ENCODE measurements at regions not wholly inside any gene's neighbourhood (a gene's known extent, or its start where the extent isn't known, plus 50 kb on each side); places are given as distances from the start of the nearest gene placed in this dataset.

DNA sequence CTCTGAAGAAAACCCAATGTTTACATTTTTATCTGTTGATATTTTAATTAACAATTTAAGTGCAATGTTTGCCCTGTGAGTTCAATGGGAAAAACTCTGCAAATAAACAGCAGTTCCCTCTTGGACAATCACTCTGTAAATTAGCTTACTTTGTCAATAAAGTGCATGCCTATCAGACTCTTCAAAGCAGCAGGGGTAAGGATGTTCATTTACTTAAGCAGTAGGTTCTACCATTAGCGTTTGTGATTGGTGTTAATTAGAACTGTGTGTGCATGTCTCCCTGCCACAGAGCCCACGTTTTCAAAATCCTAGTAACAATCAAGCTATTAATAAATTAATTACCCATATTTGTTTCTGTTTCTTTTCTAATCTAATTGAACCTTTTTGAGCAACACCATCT lies 1921.6 kb upstream of the WWC1 start:
- DNase-seq, result no peak
- Mint-ChIP-seq H3K27ac (no peak overlapping the region), H3K36me3 (ENCODE audit: insufficient read depth) (no peaks in the 10 kb centered on the region), H3K4me3 (no peak overlapping the region), H3K9me3 (peaks cover 0 to 1% of the 10 kb centered on the region in 2 donors), H3K27me3 (no peaks in the 10 kb centered on the region), H3K4me1 (ENCODE audit: low read depth in 2 of 2) (no peaks in the 10 kb centered on the region)
- no peak for ATAC-seq (replicated peaks)

DNA sequence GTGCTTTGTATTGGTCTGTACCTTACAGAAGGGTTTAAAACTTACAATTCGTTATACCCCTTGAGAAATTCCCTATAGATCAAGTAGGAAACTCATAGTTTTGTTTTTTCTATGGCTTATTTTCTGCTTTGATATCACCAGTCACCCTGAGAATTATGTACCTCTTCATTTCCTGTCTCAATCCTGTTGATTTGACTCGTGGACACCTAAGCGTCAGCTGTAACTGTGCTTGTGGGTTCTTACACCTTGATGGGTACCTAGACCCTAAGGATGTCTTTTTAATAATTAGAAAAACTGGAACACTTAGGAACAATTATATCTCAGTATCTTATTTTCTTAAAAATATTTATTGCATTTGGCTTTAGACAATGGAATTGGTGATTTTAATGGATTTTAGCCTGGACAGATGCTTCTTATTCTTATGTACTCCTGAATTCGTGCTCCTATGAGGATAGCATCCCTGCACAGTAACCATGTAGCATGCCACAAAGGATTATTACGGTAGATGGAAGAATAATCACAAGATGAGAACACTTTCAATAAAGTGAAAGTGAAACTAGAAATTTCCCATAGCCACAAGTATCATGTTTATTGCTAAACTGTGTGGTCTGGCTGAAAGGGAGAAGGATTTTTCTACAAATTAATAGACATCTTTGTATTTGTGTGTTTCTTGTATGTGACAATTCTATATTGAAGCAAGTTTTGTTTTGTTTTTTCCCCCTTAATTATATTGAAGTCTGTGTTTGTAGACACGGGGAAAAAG lies 1920.3 kb upstream of the WWC1 start:
- Mint-ChIP-seq H3K9me3 (peaks cover 0 to 1% of the 10 kb centered on the region in 2 donors), H3K4me3 (peak overlapping the region; percentile 37 to 38), H3K27ac (no peak overlapping the region), H3K36me3 (ENCODE audit: insufficient read depth) (no peaks in the 10 kb centered on the region), H3K4me1 (ENCODE audit: low read depth in 2 of 2) (no peaks in the 10 kb centered on the region), H3K27me3 (no peaks in the 10 kb centered on the region)
- ATAC-seq (replicated peaks) (no peak), DNase-seq (no peak)

DNA sequence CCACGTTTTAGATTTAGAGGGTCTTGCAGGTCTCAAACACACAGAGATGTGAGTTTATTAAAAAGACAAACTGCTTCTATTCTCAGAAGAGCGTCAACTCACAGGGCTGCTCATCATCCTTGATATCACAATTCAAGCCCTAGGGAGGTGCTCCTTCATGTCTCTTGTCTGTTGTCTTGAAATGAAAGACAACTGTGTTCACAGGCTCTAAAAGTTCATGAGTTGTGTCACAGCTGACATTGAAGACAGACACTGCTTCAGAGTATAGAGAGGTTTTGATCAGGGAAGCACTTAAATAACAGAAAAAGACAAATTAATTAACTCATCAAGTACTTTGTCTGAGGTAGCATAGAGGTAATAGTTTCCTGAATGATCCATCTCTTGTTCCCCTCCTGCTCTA lies 1917.6 kb upstream of the WWC1 start:
- Mint-ChIP-seq H3K4me3 (no peak overlapping the region), H3K27me3 (no peaks in the 10 kb centered on the region), H3K36me3 (ENCODE audit: insufficient read depth) (no peaks in the 10 kb centered on the region), H3K4me1 (ENCODE audit: low read depth in 2 of 2) (no peaks in the 10 kb centered on the region), H3K9me3 (peaks cover 2 to 6% of the 10 kb centered on the region in 2 donors), H3K27ac (no peak overlapping the region)
- ATAC-seq (replicated peaks) (no peak), DNase-seq (no peak)

DNA sequence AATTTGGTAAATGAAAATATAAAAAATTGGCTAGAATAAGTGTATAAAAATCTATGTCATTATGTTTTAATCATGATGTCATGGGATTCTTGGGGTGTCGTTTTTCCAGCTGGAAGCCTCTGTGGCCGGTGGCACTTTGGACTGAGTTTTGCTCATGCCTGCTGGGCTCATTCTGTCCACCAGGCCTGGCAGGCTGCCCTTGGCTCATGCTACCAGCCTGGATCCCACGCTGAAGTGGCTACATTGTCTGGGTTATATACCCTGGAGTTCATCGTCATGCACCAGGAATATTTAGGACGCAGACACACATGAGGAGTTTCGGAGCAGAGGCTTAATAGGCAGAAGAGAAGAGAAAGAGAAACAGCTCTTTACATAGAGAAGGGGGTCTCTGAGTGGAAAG lies 1913.7 kb upstream of the WWC1 start:
- peaks cover 7 to 16% of the 10 kb centered on the region in 2 donors for H3K9me3 Mint-ChIP-seq
- ATAC-seq (replicated peaks), result no peak
- no peaks in the 10 kb centered on the region for H3K4me1 Mint-ChIP-seq (ENCODE audit: low read depth in 2 of 2)
- no peaks in the 10 kb centered on the region for H3K36me3 Mint-ChIP-seq (ENCODE audit: insufficient read depth)
- no peaks in the 10 kb centered on the region for H3K27me3 Mint-ChIP-seq
- DNase-seq, result no peak
- H3K27ac Mint-ChIP-seq, result no peak overlapping the region
- no peak overlapping the region for H3K4me3 Mint-ChIP-seq

GRCh38 chr5:166379517-166379916 lies 1911.9 kb upstream of the WWC1 start:
- no peaks in the 10 kb centered on the region for H3K4me1 Mint-ChIP-seq (ENCODE audit: low read depth in 2 of 2)
- peaks cover 7 to 16% of the 10 kb centered on the region in 2 donors for H3K9me3 Mint-ChIP-seq
- H3K27me3 Mint-ChIP-seq, result no peaks in the 10 kb centered on the region
- ATAC-seq (replicated peaks), result no peak
- no peak overlapping the region for H3K4me3 Mint-ChIP-seq
- no peak for DNase-seq
- no peaks in the 10 kb centered on the region for H3K36me3 Mint-ChIP-seq (ENCODE audit: insufficient read depth)
- no peak overlapping the region for H3K27ac Mint-ChIP-seq

DNA sequence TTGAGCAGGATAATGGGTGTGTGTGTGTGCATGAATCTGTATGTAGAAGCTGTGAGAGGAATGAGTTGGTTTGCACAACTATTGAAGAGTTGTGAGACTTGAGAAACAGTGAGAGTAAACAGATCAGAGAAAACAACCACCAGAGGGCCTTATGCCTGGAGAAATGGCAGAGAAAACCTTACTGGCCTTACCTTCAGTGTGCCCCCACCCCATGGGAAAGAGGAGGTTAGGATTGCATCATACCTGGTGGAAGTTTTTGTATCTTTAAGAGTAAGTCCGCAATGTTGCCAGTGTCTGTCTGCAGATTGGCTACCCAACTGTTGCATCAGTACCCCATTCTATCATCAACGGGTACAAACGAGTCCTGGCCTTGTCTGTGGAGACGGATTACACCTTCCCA lies 1909.4 kb upstream of the WWC1 start:
- DNase-seq (no peak), ATAC-seq (replicated peaks) (no peak)
- H3K9me3 Mint-ChIP-seq, result peaks cover 5 to 22% of the 10 kb centered on the region in 2 donors
- no peaks in the 10 kb centered on the region for H3K36me3 Mint-ChIP-seq (ENCODE audit: insufficient read depth)
- H3K27me3 Mint-ChIP-seq, result no peaks in the 10 kb centered on the region
- H3K4me3 Mint-ChIP-seq, result no peak overlapping the region
- no peaks in the 10 kb centered on the region for H3K4me1 Mint-ChIP-seq (ENCODE audit: low read depth in 2 of 2)
- H3K27ac Mint-ChIP-seq, result no peak overlapping the region

- H3K9me3 Mint-ChIP-seq, result peaks cover 3 to 33% of the 10 kb centered on the region in 2 donors
- no peak overlapping the region for H3K4me3 Mint-ChIP-seq
- no peaks in the 10 kb centered on the region for H3K4me1 Mint-ChIP-seq (ENCODE audit: low read depth in 2 of 2)
- no peaks in the 10 kb centered on the region for H3K36me3 Mint-ChIP-seq (ENCODE audit: insufficient read depth)
- no peak for ATAC-seq (replicated peaks)
- H3K27ac Mint-ChIP-seq, result no peak overlapping the region
- H3K27me3 Mint-ChIP-seq, result no peaks in the 10 kb centered on the region
- DNase-seq, result no peak
These were observed 1893.3 kb upstream of the WWC1 start for GRCh38 chr5:166398131-166398530.

- H3K4me1 Mint-ChIP-seq (ENCODE audit: low read depth in 2 of 2), result no peaks in the 10 kb centered on the region
- ATAC-seq (replicated peaks), result no peak
These were observed 1891.7 kb upstream of the WWC1 start for GRCh38 chr5:166399781-166400180.

DNA sequence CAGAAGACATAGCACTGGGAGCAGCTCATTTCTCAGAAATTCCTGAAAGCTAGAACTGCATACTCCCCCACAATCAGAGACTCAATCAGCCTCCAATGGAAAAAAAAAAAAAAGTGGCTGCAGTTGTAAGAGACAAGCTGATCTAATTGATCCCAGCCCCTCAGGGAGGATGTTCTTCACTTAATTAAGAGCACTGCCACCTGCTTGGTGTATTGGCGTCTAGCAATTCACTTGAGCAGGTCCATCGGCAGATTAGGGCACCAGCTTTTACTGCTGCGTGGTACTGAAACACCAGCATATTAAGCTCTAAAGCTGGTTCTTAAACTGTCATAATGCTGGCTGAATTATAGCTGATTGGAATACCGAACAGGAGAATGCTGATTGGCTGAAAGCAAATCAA lies 1890.1 kb upstream of the WWC1 start:
- ATAC-seq (replicated peaks) (no peak), DNase-seq (no peak)
- H3K27me3 Mint-ChIP-seq, result no peaks in the 10 kb centered on the region
- H3K4me1 Mint-ChIP-seq (ENCODE audit: low read depth in 2 of 2), result no peaks in the 10 kb centered on the region
- H3K36me3 Mint-ChIP-seq (ENCODE audit: insufficient read depth), result peaks cover 2% of the 10 kb centered on the region
- no peak overlapping the region for H3K27ac Mint-ChIP-seq
- no peak overlapping the region for H3K4me3 Mint-ChIP-seq
- peaks cover 8 to 16% of the 10 kb centered on the region in 2 donors for H3K9me3 Mint-ChIP-seq

More at GRCh38 chr5:166399781-166400180, 1891.7 kb upstream of the WWC1 start:
- peaks cover 7 to 28% of the 10 kb centered on the region in 2 donors for H3K9me3 Mint-ChIP-seq
- H3K4me3 Mint-ChIP-seq, result no peak overlapping the region
- H3K27ac Mint-ChIP-seq, result no peak overlapping the region
- DNase-seq, result no peak
- peaks cover 2% of the 10 kb centered on the region for H3K36me3 Mint-ChIP-seq (ENCODE audit: insufficient read depth)
- H3K27me3 Mint-ChIP-seq, result no peaks in the 10 kb centered on the region

DNA sequence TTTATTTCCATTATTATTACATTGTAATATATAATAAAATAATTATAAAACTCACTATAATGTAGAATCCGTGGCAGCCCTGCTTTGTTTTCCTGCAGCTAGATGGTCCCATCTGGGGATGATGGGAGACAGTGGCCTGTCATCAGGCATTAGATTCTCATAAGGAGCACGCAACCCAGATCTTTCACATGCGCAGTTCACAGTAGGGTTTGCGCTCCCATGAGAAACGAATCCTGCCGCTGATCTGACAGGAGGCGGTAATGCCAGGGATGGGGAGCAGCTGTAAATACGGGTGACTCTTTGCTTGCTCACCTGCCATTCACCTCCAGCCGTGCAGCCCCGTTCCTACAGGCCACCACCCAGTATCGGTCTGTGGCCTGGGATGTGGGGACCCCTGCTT lies 1879.3 kb upstream of the WWC1 start:
- ATAC-seq (replicated peaks) (no peak), DNase-seq (no peak)
- no peaks in the 10 kb centered on the region for H3K36me3 Mint-ChIP-seq (ENCODE audit: insufficient read depth)
- H3K9me3 Mint-ChIP-seq, result peaks cover 5 to 7% of the 10 kb centered on the region in 2 donors
- H3K27ac Mint-ChIP-seq, result no peak overlapping the region
- no peaks in the 10 kb centered on the region for H3K4me1 Mint-ChIP-seq (ENCODE audit: low read depth in 2 of 2)
- H3K27me3 Mint-ChIP-seq, result no peaks in the 10 kb centered on the region
- no peak overlapping the region for H3K4me3 Mint-ChIP-seq

- no peaks in the 10 kb centered on the region for H3K27me3 Mint-ChIP-seq
- no peak for DNase-seq
- peaks cover 15 to 17% of the 10 kb centered on the region in 2 donors for H3K9me3 Mint-ChIP-seq
- H3K27ac Mint-ChIP-seq, result no peak overlapping the region
- ATAC-seq (replicated peaks), result no peak
- no peak overlapping the region for H3K4me3 Mint-ChIP-seq
- H3K4me1 Mint-ChIP-seq (ENCODE audit: low read depth in 2 of 2), result no peaks in the 10 kb centered on the region
- H3K36me3 Mint-ChIP-seq (ENCODE audit: insufficient read depth), result no peaks in the 10 kb centered on the region
These were observed 1864.2 kb upstream of the WWC1 start for GRCh38 chr5:166427211-166427610.

DNA sequence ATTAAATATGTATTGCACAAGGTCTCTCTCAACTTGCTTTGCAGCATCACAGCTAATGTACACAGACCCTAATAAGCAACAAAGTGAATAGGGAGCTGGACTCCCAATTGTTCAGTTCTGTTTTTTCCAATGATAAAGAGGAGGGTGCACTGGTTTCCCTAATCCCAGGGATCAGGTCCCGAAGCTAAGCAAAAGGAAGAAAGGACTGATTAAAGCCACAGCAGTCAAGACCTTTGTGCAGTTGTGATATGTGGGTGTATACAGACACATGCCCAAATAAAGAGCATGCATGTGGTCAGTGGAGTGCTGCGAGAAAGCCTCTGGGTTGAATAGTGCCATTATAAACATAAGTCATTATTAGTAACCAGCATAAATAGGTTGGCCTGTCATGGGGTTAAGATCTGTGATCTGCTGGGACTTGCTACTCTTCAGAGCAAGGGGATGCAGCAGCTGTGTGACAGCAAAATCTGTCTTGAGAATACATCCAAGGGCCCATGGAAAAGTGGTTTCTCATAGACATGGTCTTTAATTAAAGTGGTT lies 1863.1 kb upstream of the WWC1 start:
- Mint-ChIP-seq H3K27me3 (no peaks in the 10 kb centered on the region), H3K27ac (no peak overlapping the region), H3K9me3 (peaks cover 19% of the 10 kb centered on the region in 2 donors), H3K36me3 (ENCODE audit: insufficient read depth) (no peaks in the 10 kb centered on the region), H3K4me1 (ENCODE audit: low read depth in 2 of 2) (no peaks in the 10 kb centered on the region), H3K4me3 (no peak overlapping the region)
- no peak for ATAC-seq (replicated peaks)
- DNase-seq, result no peak

- peaks cover 20 to 27% of the 10 kb centered on the region in 2 donors for H3K9me3 Mint-ChIP-seq
- no peaks in the 10 kb centered on the region for H3K4me1 Mint-ChIP-seq (ENCODE audit: low read depth in 2 of 2)
- H3K27ac Mint-ChIP-seq, result no peak overlapping the region
- no peak overlapping the region for H3K4me3 Mint-ChIP-seq
- H3K36me3 Mint-ChIP-seq (ENCODE audit: insufficient read depth), result no peaks in the 10 kb centered on the region
- ATAC-seq (replicated peaks) (no peak), DNase-seq (no peak)
- no peaks in the 10 kb centered on the region for H3K27me3 Mint-ChIP-seq
These were observed 1860.7 kb upstream of the WWC1 start for GRCh38 chr5:166430491-166431319.

DNA sequence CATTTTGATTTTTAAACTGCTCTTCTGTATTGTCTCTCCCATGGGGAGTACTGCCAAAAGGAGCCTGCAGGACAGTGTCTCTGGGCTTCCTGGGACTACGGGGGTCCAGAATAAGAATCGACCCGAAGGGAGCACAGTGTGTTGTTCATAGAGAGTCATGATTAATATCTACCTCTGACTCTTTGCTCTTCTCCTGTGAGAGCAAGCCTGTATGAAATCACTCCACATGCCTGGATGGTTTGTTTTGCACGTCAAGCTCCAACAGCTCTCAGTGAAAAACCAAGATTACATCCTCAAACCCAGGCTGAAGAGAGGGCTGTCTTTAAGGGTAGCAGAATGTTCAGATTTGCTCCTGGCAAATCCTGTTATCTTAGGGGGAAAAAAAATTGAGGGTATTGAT lies 1860.0 kb upstream of the WWC1 start:
- H3K4me3 Mint-ChIP-seq, result no peak overlapping the region
- no peaks in the 10 kb centered on the region for H3K27me3 Mint-ChIP-seq
- H3K9me3 Mint-ChIP-seq, result peaks cover 20 to 24% of the 10 kb centered on the region in 2 donors
- H3K27ac Mint-ChIP-seq, result no peak overlapping the region
- H3K36me3 Mint-ChIP-seq (ENCODE audit: insufficient read depth), result no peaks in the 10 kb centered on the region
- ATAC-seq (replicated peaks) (no peak), DNase-seq (no peak)
- H3K4me1 Mint-ChIP-seq (ENCODE audit: low read depth in 2 of 2), result no peaks in the 10 kb centered on the region

All from effector memory CD8-positive, alpha-beta T cell (primary cell).